HCT116 (cell line): ENCODE measurements at regions not wholly inside any gene's neighbourhood (a gene's known extent, or its start where the extent isn't known, plus 50 kb on each side); places are given as distances from the start of the nearest gene placed in this dataset.

Experiments
- ATAC-seq: fragments of 200-7000 bp; cut with Tn5 transposase; 2 replicates; pipeline ENCODE4 v1.9.1; 2020; ENCODE audit warnings: mild to moderate bottlenecking, moderate library complexity
- BruUV-seq: library from RNA; stranded (reverse); fragments of 400-500 nt; replicated peaks from 2 replicates; lab custom pipeline; 2021; lab: Mats Ljungman, UMichigan
- CTCF ChIA-PET: fragments of 300-600 bp; sonication (Branson Sonifier 250); formaldehyde crosslinking; loops from one replicate; lab custom pipeline; 2021; ENCODE audit warnings: antibody characterized with exemption; lab: Charles Lee
- POLR2A ChIA-PET: fragments of 300-600, 350-600 bp; sonication (Branson Sonifier 250); formaldehyde crosslinking; loops from one replicate; lab custom pipeline; 2021; ENCODE audit warnings: antibody characterized with exemption; lab: Charles Lee
- RAD21 ChIA-PET, 2 experiments: fragments of 300-600 bp; sonication (Branson Sonifier 250); formaldehyde crosslinking; loops; one replicate each; lab custom pipeline; 2023; ENCODE audit warnings: low total read pairs in 2 of 2; ENCODE audit not compliant: uncharacterized antibody in 2 of 2, unreplicated experiment in 2 of 2, low non-redundant PET in 1 of 2; lab: Charles Lee
- DNase-seq: peaks from one replicate; pipeline ENCODE4 v3.0.0-alpha.2; 2010; ENCODE audit warnings: low read depth, low spot score
- H2AFZ ChIP-seq: fragments of 200-600 bp; shearing (Covaris generic), sonication (generic); 2 replicates; pipeline ENCODE4 v1.6.1; 2017; ENCODE audit warnings: low read depth, mixed run types, mixed read lengths, antibody characterized with exemption, low read length; ENCODE audit not compliant: poor library complexity, severe bottlenecking
- H3K27ac ChIP-seq: 2 replicates; pipeline ENCODE4 v1.5.1; 2012; ENCODE audit warnings: low read depth, low read length
- H3K27me3 ChIP-seq: fragments of 200-600 bp; sonication (generic); 2 replicates; pipeline ENCODE4 v1.6.1; 2016; ENCODE audit warnings: mixed run types, low read length, mixed read lengths; ENCODE audit not compliant: insufficient read depth
- H3K36me3 ChIP-seq, 2 experiments: fragments of 200-500 bp in 1 of 2; fragments of 200-600 bp in 1 of 2; sonication (Bioruptor generic) in 1 of 2; sonication (generic) in 1 of 2; 2 replicates each; pipeline versions ENCODE4 v1.5.1 to v1.6.1; 2014 to 2016; ENCODE audit warnings: low read length in 2 of 2, inconsistent platforms in 1 of 2, mixed read lengths in 1 of 2, mixed run types in 1 of 2; ENCODE audit not compliant: insufficient read depth in 2 of 2, control insufficient read depth in 1 of 2
- H3K4me1 ChIP-seq, 2 experiments: fragments of 200-600 bp in 1 of 2; sonication (generic) in 1 of 2; 2 replicates each; pipeline versions ENCODE4 v1.5.1 to v1.6.1; 2012 to 2017; ENCODE audit warnings: low read length in 2 of 2, inconsistent platforms in 1 of 2, mild to moderate bottlenecking in 1 of 2, mixed read lengths in 1 of 2, mixed run types in 1 of 2, moderate library complexity in 1 of 2; ENCODE audit not compliant: insufficient read depth in 2 of 2, control insufficient read depth in 1 of 2
- H3K4me2 ChIP-seq: fragments of 200-600 bp; sonication (generic); 2 replicates; pipeline ENCODE4 v1.6.1; 2017; ENCODE audit warnings: mixed run types, low read length, mixed read lengths
- H3K4me3 ChIP-seq, 2 experiments: fragments of 200-600 bp in 1 of 2; sonication (generic) in 1 of 2; replicated peaks in 1 of 2; 2 replicates each; pipeline ENCODE4 v1.5.1; 2011 to 2016; ENCODE audit warnings: low read length in 2 of 2, control low read depth in 1 of 2, low read depth in 1 of 2, mild to moderate bottlenecking in 1 of 2, mixed read lengths in 1 of 2, mixed run types in 1 of 2
- H3K79me2 ChIP-seq: fragments of 200-600 bp; sonication (generic); 2 replicates; pipeline ENCODE4 v1.6.1; 2017; ENCODE audit warnings: mild to moderate bottlenecking, mixed run types, low read length, moderate library complexity, mixed read lengths; ENCODE audit not compliant: insufficient read depth
- H3K9ac ChIP-seq: fragments of 200-600 bp; sonication (generic); 2 replicates; pipeline ENCODE4 v1.6.1; 2016; ENCODE audit warnings: low read length, mixed read lengths
- H3K9me2 ChIP-seq: fragments of 200-600 bp; sonication (generic), shearing (Covaris generic); 2 replicates; pipeline ENCODE4 v1.6.1; 2017; ENCODE audit warnings: mixed run types, mild to moderate bottlenecking, moderate library complexity; ENCODE audit not compliant: insufficient read depth
- H3K9me3 ChIP-seq, 2 experiments: fragments of 200-500 bp in 1 of 2; fragments of 200-600 bp in 1 of 2; sonication (Bioruptor generic) in 1 of 2; sonication (generic) in 1 of 2; 2 replicates each; pipeline ENCODE4 v1.6.1; 2014 to 2017; ENCODE audit warnings: low read length in 2 of 2, mixed read lengths in 2 of 2, inconsistent platforms in 1 of 2, low read depth in 1 of 2, mild to moderate bottlenecking in 1 of 2, mixed run types in 1 of 2, moderate library complexity in 1 of 2; ENCODE audit not compliant: control insufficient read depth in 1 of 2, insufficient read depth in 1 of 2
- H4K20me1 ChIP-seq: fragments of 200-600 bp; sonication (generic), shearing (Covaris generic); 2 replicates; pipeline ENCODE4 v1.6.1; 2017; ENCODE audit warnings: mixed run types, mild to moderate bottlenecking, moderate library complexity; ENCODE audit not compliant: insufficient read depth
- ATF3 ChIP-seq: IDR thresholded peaks from 2 replicates; pipeline ENCODE4 v1.6.1; 2012
- CEBPB ChIP-seq: IDR thresholded peaks from 2 replicates; pipeline ENCODE4 v1.6.1; 2012; ENCODE audit warnings: low read depth
- EGR1 ChIP-seq: IDR thresholded peaks from 2 replicates; pipeline ENCODE4 v1.6.1; 2012; ENCODE audit warnings: low read depth
- ELF1 ChIP-seq: IDR thresholded peaks from 2 replicates; pipeline ENCODE4 v1.6.1; 2012; ENCODE audit warnings: low read depth, borderline replicate concordance
- EZH2 ChIP-seq: fragments of 200-600 bp; sonication (generic); IDR thresholded peaks from 2 replicates; pipeline ENCODE4 v1.6.1; 2017; ENCODE audit warnings: antibody characterized with exemption, mixed run types
- EZH2phosphoT487 ChIP-seq: fragments of 200-600 bp; IDR thresholded peaks from 2 replicates; pipeline ENCODE4 v1.6.1; 2018; ENCODE audit warnings: antibody characterized with exemption, borderline replicate concordance
- FOSL1 ChIP-seq: IDR thresholded peaks from 2 replicates; pipeline ENCODE4 v1.6.1; 2012; ENCODE audit warnings: low read depth
- JUND ChIP-seq: IDR thresholded peaks from 2 replicates; pipeline ENCODE4 v1.6.1; 2012
- MAX ChIP-seq: IDR thresholded peaks from 2 replicates; pipeline ENCODE4 v1.6.1; 2012
- POLR2AphosphoS5 ChIP-seq: IDR thresholded peaks from 2 replicates; pipeline ENCODE4 v1.6.1; 2011; ENCODE audit warnings: mild to moderate bottlenecking, low read depth, low read length, moderate library complexity
- RAD21 ChIP-seq: IDR thresholded peaks from 2 replicates; pipeline ENCODE4 v1.6.1; 2012; ENCODE audit warnings: low read depth, mild to moderate bottlenecking
- REST ChIP-seq: IDR thresholded peaks from 2 replicates; pipeline ENCODE4 v1.6.1; 2012; ENCODE audit warnings: low read depth
- SIN3A ChIP-seq: IDR thresholded peaks from 2 replicates; pipeline ENCODE4 v1.6.1; 2012; ENCODE audit warnings: low read depth
- SRF ChIP-seq: IDR thresholded peaks from 2 replicates; pipeline ENCODE4 v1.6.1; 2012; ENCODE audit warnings: low read depth
- TCF7L2 ChIP-seq: IDR thresholded peaks from 2 replicates; pipeline ENCODE4 v1.7.0; 2011; ENCODE audit warnings: borderline replicate concordance, inconsistent platforms; ENCODE audit not compliant: insufficient read depth, insufficient read length; ENCODE audit errors: extremely low read depth
- YY1 ChIP-seq: IDR thresholded peaks from 2 replicates; pipeline ENCODE4 v1.6.1; 2011; ENCODE audit warnings: low read length, low read depth, moderate library complexity, mild to moderate bottlenecking; ENCODE audit not compliant: insufficient replicate concordance; ENCODE audit errors: extremely low read depth
- ZFX ChIP-seq: fragments of 450-650 bp; IDR thresholded peaks from 2 replicates; pipeline ENCODE4 v1.6.1; 2017
- ZNF274 ChIP-seq: fragments of 200-500 bp; sonication (Bioruptor generic); IDR thresholded peaks from 2 replicates; pipeline ENCODE4 v1.6.1; 2014; ENCODE audit warnings: mild to moderate bottlenecking, low read depth, low read length, inconsistent platforms
- intact Hi-C: fragments of 100-400 bp; cut with micrococcal nuclease; formaldehyde crosslinking; loops from 2 replicates; pipeline ENCODE4 v1.10.0; 2022

- H3K4me1 ChIP-seq, result no peaks in the 10 kb centered on the region
Measured at GRCh38 chr13:29946093-29946492, 95.7 kb upstream of the UBL3 start.

GRCh38 chr13:29943686-29944085 lies 93.3 kb upstream of the UBL3 start:
- no peaks in the 10 kb centered on the region for H3K36me3 ChIP-seq
- no peaks in the 10 kb centered on the region; the same call in 1 of the 2 replicates for H3K27me3 ChIP-seq
- no peak overlapping the region for H3K4me3 ChIP-seq
- H3K4me2 ChIP-seq, result no peak overlapping the region
- ChIA-PET POLR2A (no interaction called here), CTCF (no interaction called here), RAD21 (no interaction called here)
- no peak overlapping the region for H2AFZ ChIP-seq
- H3K4me1 ChIP-seq, result no peaks in the 10 kb centered on the region
- H3K27ac ChIP-seq, result no peak overlapping the region
- H3K9me2 ChIP-seq, result no peaks in the 10 kb centered on the region
- no TSS peak for BruUV-seq
- intact Hi-C loops, result no loop called here
- ATAC-seq, result no peak
- no peaks in the 10 kb centered on the region for H3K79me2 ChIP-seq
- H3K9me3 ChIP-seq, result no peaks in the 10 kb centered on the region
- H4K20me1 ChIP-seq, result no peaks in the 10 kb centered on the region
- DNase-seq, result no peak
- no peak overlapping the region for H3K9ac ChIP-seq
- no peak for TF ChIP-seq SIN3A
- no peak for TF ChIP-seq EZH2
- no peak for TF ChIP-seq POLR2AphosphoS5
- TF ChIP-seq ATF3, result no peak
- TF ChIP-seq TCF7L2, result no peak
- TF ChIP-seq JUND, result no peak
- TF ChIP-seq SRF, result no peak
- TF ChIP-seq MAX, result no peak
- TF ChIP-seq CEBPB, result no peak
- TF ChIP-seq FOSL1, result no peak
- TF ChIP-seq EZH2phosphoT487, result no peak
- TF ChIP-seq YY1, result no peak
- no peak for TF ChIP-seq REST
- TF ChIP-seq EGR1, result no peak
- no peak for TF ChIP-seq ZNF274
- no peak for TF ChIP-seq ELF1
- no peak for TF ChIP-seq ZFX
- TF ChIP-seq RAD21, result no peak

More at GRCh38 chr13:29946093-29946492, 95.7 kb upstream of the UBL3 start:
- H3K9me2 ChIP-seq, result no peaks in the 10 kb centered on the region
- no peak for ATAC-seq
- no peak overlapping the region for H3K4me3 ChIP-seq
- H3K9ac ChIP-seq, result no peak overlapping the region
- no peak for TF ChIP-seq ATF3
- no peak for TF ChIP-seq YY1
- no peak for TF ChIP-seq EZH2
- no peak for TF ChIP-seq EZH2phosphoT487
- TF ChIP-seq, all 23 proteins: peak for 0
- Histone ChIP-seq H3K27ac (no peak overlapping the region), H3K36me3 (no peaks in the 10 kb centered on the region), H3K79me2 (no peaks in the 10 kb centered on the region), H4K20me1 (no peaks in the 10 kb centered on the region), H3K27me3 (no peaks in the 10 kb centered on the region; the same call in 1 of the 2 replicates), H2AFZ (no peak overlapping the region), H3K4me2 (no peak overlapping the region), H3K9me3 (no peaks in the 10 kb centered on the region)
- POLR2A ChIA-PET, result no interaction called here
- intact Hi-C loops, result no loop called here
- RAD21 ChIA-PET, result no interaction called here
- no peak for DNase-seq
- no TSS peak for BruUV-seq
- CTCF ChIA-PET, result no interaction called here
